Transverse colon (tissue), 4 donors: ENCODE measurements at regions not wholly inside any gene's neighbourhood (a gene's known extent, or its start where the extent isn't known, plus 50 kb on each side); places are given as distances from the start of the nearest gene placed in this dataset.

ENCODE experiments used
- DNase-seq: peaks from one replicate; pipeline ENCODE4 v3.0.0-alpha.2; 2019
- H3K27ac ChIP-seq, 4 donors: fragments of 200-600 bp; sonication (generic); 2 replicates each; pipeline ENCODE4 v1.5.1; 2016 to 2018; ENCODE audit warnings: inconsistent platforms in 4 of 4
- H3K27me3 ChIP-seq: fragments of 200-600 bp; sonication (generic); 2 replicates; pipeline ENCODE4 v1.5.1; 2017; ENCODE audit warnings: inconsistent platforms
- H3K36me3 ChIP-seq, 4 donors: fragments of 200-600 bp; sonication (generic); 2 replicates each; pipeline ENCODE4 v1.5.1; 2017 to 2019; ENCODE audit warnings: inconsistent platforms in 4 of 4
- H3K4me1 ChIP-seq, 4 donors: fragments of 200-600 bp; sonication (generic); 2 replicates each; pipeline ENCODE4 v1.5.1; 2017 to 2020; ENCODE audit warnings: inconsistent platforms in 4 of 4
- H3K4me3 ChIP-seq, 4 donors: fragments of 200-600 bp; sonication (generic); 1 replicate in 1 of 4; 2 replicates in 3 of 4; pipeline versions ENCODE4 v1.5.1 to v1.6.1; 2017 to 2019; ENCODE audit warnings: inconsistent platforms in 4 of 4
- H3K9me3 ChIP-seq, 2 donors: fragments of 200-600 bp; sonication (generic); 2 replicates each; pipeline ENCODE4 v1.5.1; 2017 to 2019; ENCODE audit warnings: inconsistent platforms in 2 of 2
- CTCF ChIP-seq, 5 experiments: fragments of 200-600 bp in 3 of 5; fragments of 450-650 bp in 2 of 5; sonication (generic) in 3 of 5; IDR thresholded peaks; 1 replicate in 2 of 5; 2 replicates in 3 of 5; pipeline ENCODE4 v1.5.1; 2016 to 2017; ENCODE audit warnings: antibody characterized with exemption in 5 of 5, inconsistent platforms in 3 of 5, mild to moderate bottlenecking in 2 of 5, moderate library complexity in 1 of 5
- EP300 ChIP-seq: sonication (generic); formaldehyde crosslinking; IDR thresholded peaks from one replicate; pipeline ENCODE4 v1.6.1; 2017; ENCODE audit warnings: antibody characterized with exemption, low read depth
- POLR2A ChIP-seq: fragments of 450-650 bp; IDR thresholded peaks from one replicate; pipeline ENCODE4 v1.6.1; 2016; ENCODE audit warnings: antibody characterized with exemption, mild to moderate bottlenecking, moderate library complexity
- POLR2AphosphoS5 ChIP-seq, 3 donors: sonication (generic); formaldehyde crosslinking; IDR thresholded peaks; one replicate each; pipeline ENCODE4 v1.6.1; 2016; ENCODE audit warnings: antibody characterized with exemption in 3 of 3
- WGBS, 2 donors: methylation state at CpG; one replicate each; pipeline ENCODE4 v1.1.5; 2018; ENCODE audit warnings: low coverage in 1 of 2; 5-methylcytosine and 5-hydroxymethylcytosine counted together
- in situ Hi-C, 4 donors: fragments of 200-750 bp; cut with MboI; loops; one replicate each; pipeline versions ENCODE4 v1.15.0 to v1.15.1; 2017; ENCODE audit warnings: low sequenced_read_pairs in 3 of 4, low pct_ligation_motif_present in 1 of 4, low pct_unique_long_range_greater_than_20kb in 1 of 4
- intact Hi-C: fragments of 100-400 bp; cut with DNase I; formaldehyde crosslinking; loops from one replicate; pipeline ENCODE4 v1.15.1; 2023; ENCODE audit warnings: low total_unique reads

DNA sequence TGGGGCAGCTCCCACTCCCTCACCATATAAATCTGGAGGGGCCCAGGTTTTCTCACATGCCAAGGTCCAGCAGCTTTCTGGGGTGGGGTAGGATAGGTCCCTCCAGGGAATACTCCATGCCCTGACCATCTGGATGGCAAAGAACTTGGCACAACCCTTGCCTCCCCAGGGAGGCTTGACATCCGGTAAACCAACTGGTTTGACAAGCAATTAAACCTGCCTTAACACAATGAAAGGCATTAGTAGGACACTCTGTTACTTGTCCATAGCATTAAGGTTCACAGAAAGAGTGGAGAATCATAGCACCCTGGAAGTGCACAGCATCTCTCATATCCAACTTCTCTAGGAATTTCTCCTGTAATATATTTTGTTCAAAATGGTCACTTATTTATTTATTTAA, 63.9 kb upstream of the MAF start:
- WGBS, 2 donors, result 33 to 58% methylated on average over 1 of the region's 1 CpG
- TF ChIP-seq POLR2AphosphoS5 (IDR thresholded peaks at IDR 0.05) (no peak), POLR2A (no peak), CTCF (IDR thresholded peaks at IDR 0.05) (no peak), EP300 (no peak)
- intact Hi-C loops, result no loop called here

DNA sequence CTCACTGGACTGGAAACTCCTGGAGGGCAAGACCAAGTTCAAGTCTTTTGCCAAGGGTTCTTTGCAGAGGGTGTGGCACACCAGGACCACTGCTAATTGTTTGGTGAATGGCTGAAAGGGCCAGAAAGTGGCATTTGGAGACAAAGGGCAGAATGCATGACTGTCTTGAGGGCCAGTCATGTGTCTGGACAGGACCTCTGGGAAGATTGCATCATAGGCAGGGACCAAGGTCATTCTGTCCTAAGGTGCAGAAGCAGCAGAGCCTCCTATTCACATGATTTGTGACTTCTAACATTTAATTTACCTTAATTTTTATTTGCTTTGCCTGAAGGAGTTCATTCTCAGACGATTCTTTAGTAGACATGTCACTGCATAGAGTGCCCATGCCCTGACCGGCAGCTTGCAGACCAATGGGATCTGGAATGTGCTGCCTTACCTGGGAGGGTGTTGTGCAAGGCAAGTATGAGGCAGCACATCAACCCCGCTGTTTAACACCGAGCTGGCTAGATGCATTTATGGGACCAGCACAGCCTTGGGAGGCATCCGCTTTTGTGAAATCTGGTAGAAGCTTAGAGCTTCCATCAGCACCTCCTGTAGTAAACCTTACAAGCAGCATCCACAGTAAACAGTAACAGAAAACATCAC, 62.3 kb upstream of the MAF start:
- no peak for DNase-seq
- WGBS, 2 donors, result 88 to 100% methylated on average over 2 to 5 of the region's 5 CpGs
- H3K36me3 ChIP-seq, result no peaks in the 10 kb centered on the region
- no peak overlapping the region for H3K4me3 ChIP-seq
- H3K4me1 ChIP-seq, result no peaks in the 10 kb centered on the region
- no peaks in the 10 kb centered on the region for H3K27me3 ChIP-seq
- no peaks in the 10 kb centered on the region for H3K9me3 ChIP-seq
- in situ Hi-C loops (no loop called here), intact Hi-C loops (no loop called here)
- TF ChIP-seq POLR2AphosphoS5 (IDR thresholded peaks at IDR 0.05) (no peak), EP300 (no peak), CTCF (IDR thresholded peaks at IDR 0.05) (no peak), POLR2A (no peak)
- no peak overlapping the region for H3K27ac ChIP-seq

More for the DNA sequence above, 63.9 kb upstream of the MAF start:
- Histone ChIP-seq H3K27ac (no peak overlapping the region), H3K36me3 (no peaks in the 10 kb centered on the region), H3K4me3 (no peak overlapping the region), H3K9me3 (no peaks in the 10 kb centered on the region), H3K4me1 (no peaks in the 10 kb centered on the region), H3K27me3 (no peaks in the 10 kb centered on the region)
- in situ Hi-C loops, result no loop called here
- DNase-seq, result no peak

DNA sequence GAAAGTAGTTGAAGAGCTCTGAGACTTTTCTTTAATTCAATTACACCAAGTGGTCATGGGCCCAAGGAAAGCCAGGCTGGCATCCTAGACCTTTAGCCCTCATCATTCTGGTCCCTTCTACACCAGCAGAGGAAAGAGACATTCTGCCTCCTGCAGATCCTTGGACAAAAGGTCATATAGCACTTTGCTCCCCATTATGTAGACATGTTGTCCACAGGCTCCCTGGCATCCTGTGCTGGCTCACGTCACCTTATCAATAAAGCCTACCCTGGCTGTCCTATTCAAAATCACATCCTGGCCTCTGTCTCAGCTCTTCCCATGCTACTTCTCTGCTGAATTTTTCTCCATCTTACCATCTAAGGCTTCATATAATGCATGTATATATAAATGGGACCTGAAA, 61.6 kb upstream of the MAF start:
- no peaks in the 10 kb centered on the region for H3K27me3 ChIP-seq
- no peak overlapping the region for H3K4me3 ChIP-seq
- in situ Hi-C loops (no loop called here), intact Hi-C loops (no loop called here)
- no peak for DNase-seq
- H3K4me1 ChIP-seq, result no peaks in the 10 kb centered on the region
- WGBS, 2 donors, result 100% methylated on average over 1 of the region's 1 CpG
- H3K27ac ChIP-seq, result no peak overlapping the region
- H3K9me3 ChIP-seq, result no peaks in the 10 kb centered on the region
- no peaks in the 10 kb centered on the region for H3K36me3 ChIP-seq
- TF ChIP-seq POLR2AphosphoS5 (IDR thresholded peaks at IDR 0.05) (no peak), EP300 (no peak), CTCF (IDR thresholded peaks at IDR 0.05) (no peak), POLR2A (no peak)

DNA sequence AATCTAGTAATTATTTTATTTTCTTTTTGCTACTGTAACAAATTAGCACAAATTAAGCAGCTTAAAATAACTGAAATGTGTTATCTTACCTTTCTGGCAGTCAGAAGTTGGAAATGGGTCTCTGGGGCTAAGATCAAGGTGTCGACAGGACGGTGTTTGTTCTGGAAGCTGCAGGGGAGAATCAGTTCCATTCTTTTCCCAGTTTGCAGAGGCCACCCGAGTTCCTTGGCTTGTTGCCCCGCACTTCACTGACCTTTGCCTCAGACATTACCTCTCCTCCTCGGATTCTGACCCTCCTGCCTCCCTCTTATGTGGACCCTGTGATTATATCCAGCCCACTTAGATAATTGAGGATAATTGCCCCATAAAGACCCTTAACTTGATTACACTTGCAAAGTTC, 61.0 kb upstream of the MAF start:
- Histone ChIP-seq H3K4me3 (no peak overlapping the region), H3K9me3 (no peaks in the 10 kb centered on the region), H3K36me3 (no peaks in the 10 kb centered on the region), H3K27me3 (no peaks in the 10 kb centered on the region), H3K27ac (no peak overlapping the region), H3K4me1 (no peaks in the 10 kb centered on the region)
- in situ Hi-C loops, result no loop called here
- TF ChIP-seq CTCF (IDR thresholded peaks at IDR 0.05) (no peak), POLR2AphosphoS5 (IDR thresholded peaks at IDR 0.05) (no peak), EP300 (no peak), POLR2A (no peak)
- 75 to 79% methylated on average over 5 of the region's 5 CpGs for WGBS, 2 donors
- intact Hi-C loops, result no loop called here
- no peak for DNase-seq
